CD4-positive, CD25-positive, alpha-beta regulatory T cell (primary cell): ENCODE measurements at regions not wholly inside any gene's neighbourhood (a gene's known extent, or its start where the extent isn't known, plus 50 kb on each side); places are given as distances from the start of the nearest gene placed in this dataset.
A peak's percentile ranks its signal among the peaks of the same experiment; 100 is the strongest.

Experiments used
- ATAC-seq, 2 donors: fragments of 150-1000 bp; cut with Tn5 transposase; one replicate each; pipeline ENCODE4 v1.10.0; 2021; ENCODE audit warnings: low read depth in 2 of 2, moderate number of reproducible peaks in 2 of 2, moderate library complexity in 1 of 2
- DNase-seq, 3 donors: peaks; one replicate each; pipeline versions ENCODE4 v3.0.0 to v3.0.0-alpha.2; 2012 to 2022; ENCODE audit warnings: mixed read lengths in 1 of 3
- H3K27ac ChIP-seq: one replicate; pipeline ENCODE4 v1.7.0; 2013; ENCODE audit warnings: mild to moderate bottlenecking, low read length; ENCODE audit not compliant: insufficient read depth, poor library complexity, severe bottlenecking
- H3K27me3 ChIP-seq: one replicate; pipeline ENCODE4 v1.7.0; 2013; ENCODE audit warnings: low read length; ENCODE audit not compliant: control insufficient read depth, insufficient read depth
- H3K36me3 ChIP-seq: one replicate; pipeline ENCODE4 v1.7.0; 2013; ENCODE audit warnings: mild to moderate bottlenecking, low read length, moderate library complexity; ENCODE audit not compliant: control insufficient read depth, insufficient read depth
- H3K4me1 ChIP-seq: 2 replicates; pipeline ENCODE4 v1.7.0; 2013; ENCODE audit warnings: mild to moderate bottlenecking, low read length; ENCODE audit not compliant: insufficient read depth, control insufficient read depth, poor library complexity, severe bottlenecking
- H3K4me3 ChIP-seq: one replicate; pipeline ENCODE4 v1.7.0; 2013; ENCODE audit warnings: low read depth, mild to moderate bottlenecking, low read length, moderate library complexity
- H3K9me3 ChIP-seq, 2 experiments: 1 replicate in 1 of 2; 2 replicates in 1 of 2; pipeline ENCODE4 v1.7.0; 2013; ENCODE audit warnings: low read length in 2 of 2, mild to moderate bottlenecking in 1 of 2, moderate library complexity in 1 of 2; ENCODE audit not compliant: control insufficient read depth in 2 of 2
- H3K27ac Mint-ChIP-seq, 3 donors: one replicate each; pipeline ENCODE4 v1.8.0; 2020 to 2022; ENCODE audit warnings: mild to moderate bottlenecking in 3 of 3, mixed read lengths in 3 of 3, moderate library complexity in 2 of 3
- H3K27me3 Mint-ChIP-seq: one replicate; pipeline ENCODE4 v1.8.0; 2022; ENCODE audit warnings: mild to moderate bottlenecking, mixed read lengths
- H3K36me3 Mint-ChIP-seq: one replicate; pipeline ENCODE4 v1.8.0; 2020; ENCODE audit warnings: mixed read lengths
- H3K4me1 Mint-ChIP-seq, 4 donors: one replicate each; pipeline ENCODE4 v1.8.0; 2020 to 2022; ENCODE audit warnings: mixed read lengths in 4 of 4, mild to moderate bottlenecking in 1 of 4
- H3K4me3 Mint-ChIP-seq, 4 donors: one replicate each; pipeline ENCODE4 v1.8.0; 2020 to 2022; ENCODE audit warnings: mild to moderate bottlenecking in 4 of 4, mixed read lengths in 4 of 4, moderate library complexity in 3 of 4
- H3K9me3 Mint-ChIP-seq, 7 donors: one replicate each; pipeline ENCODE4 v1.8.0; 2020 to 2022; ENCODE audit warnings: mixed read lengths in 7 of 7, mild to moderate bottlenecking in 3 of 7, moderate library complexity in 2 of 7

DNA sequence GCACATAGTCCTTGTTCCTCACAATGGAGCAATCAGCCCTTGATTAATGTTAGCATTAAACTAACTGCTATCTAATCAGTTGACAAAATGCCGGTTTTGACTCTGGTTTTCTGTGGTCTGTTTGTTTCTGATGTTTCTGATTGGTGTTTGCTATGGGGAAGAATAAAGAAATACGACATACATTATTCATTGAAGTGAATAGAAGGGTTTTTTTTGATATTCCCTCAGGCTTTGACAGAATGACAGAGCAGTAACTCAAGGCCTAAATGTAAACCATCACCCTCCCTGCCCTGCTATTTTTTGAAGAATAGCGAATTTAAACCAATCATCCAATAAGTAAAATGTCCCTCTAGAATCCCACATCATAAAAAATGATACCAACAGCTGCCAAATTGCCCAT is 65.5 kb upstream of the HS3ST1 start:
- peaks cover 7% of the 10 kb centered on the region for H3K27me3 Mint-ChIP-seq
- peaks cover 5% of the 10 kb centered on the region for H3K4me1 ChIP-seq
- H3K9me3 ChIP-seq: no peaks in the 10 kb centered on the region
- H3K27ac ChIP-seq: no peak overlapping the region
- H3K36me3 Mint-ChIP-seq: no peaks in the 10 kb centered on the region
- no peaks in the 10 kb centered on the region for H3K27me3 ChIP-seq
- H3K4me3 ChIP-seq: no peak overlapping the region
- no peak overlapping the region for H3K4me3 Mint-ChIP-seq
- H3K36me3 ChIP-seq: no peaks in the 10 kb centered on the region
- no peak for ATAC-seq
- DNase-seq: no peak
- H3K27ac Mint-ChIP-seq: no peak overlapping the region
- H3K9me3 Mint-ChIP-seq: peaks cover 0 to 3% (median 0%) of the 10 kb centered on the region in 7 donors
- peaks cover 0 to 19% (median 3%) of the 10 kb centered on the region in 4 donors for H3K4me1 Mint-ChIP-seq

DNA sequence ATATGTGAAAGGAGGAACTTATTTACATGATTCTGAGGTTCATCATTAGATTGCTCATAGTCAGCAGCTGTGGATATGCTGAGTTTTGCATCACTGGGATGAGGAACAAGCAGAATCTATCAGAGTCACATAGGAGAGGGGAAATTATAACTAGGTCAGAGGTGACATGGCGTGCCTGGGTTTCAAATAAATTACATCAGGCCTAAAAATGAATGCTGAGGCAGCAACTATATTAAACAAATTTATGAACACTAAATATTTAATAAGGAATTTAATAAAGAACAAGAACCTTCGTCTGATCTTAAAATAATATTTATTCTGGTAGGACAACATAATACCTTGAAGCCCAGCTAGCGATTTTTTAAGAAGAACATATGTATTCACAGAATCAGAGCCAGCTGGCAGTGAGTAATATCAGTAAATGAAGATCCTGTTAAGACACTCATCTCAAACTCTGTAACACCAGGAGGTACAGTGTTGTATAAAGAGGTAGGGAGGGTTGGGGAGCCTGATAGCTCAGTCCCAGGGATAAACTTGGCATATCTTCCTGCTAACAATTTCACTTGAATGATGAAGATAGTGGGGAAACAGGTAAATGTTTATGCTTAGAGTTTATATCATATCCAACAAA is 60.9 kb upstream of the HS3ST1 start:
- DNase-seq (no peak), ATAC-seq (peak in 1 of 2 donors; percentile 16)
- no peaks in the 10 kb centered on the region for H3K27me3 ChIP-seq
- no peaks in the 10 kb centered on the region for H3K36me3 ChIP-seq
- no peaks in the 10 kb centered on the region for H3K27me3 Mint-ChIP-seq
- peak overlapping the region; percentile 16 for H3K4me3 ChIP-seq
- H3K4me1 Mint-ChIP-seq: peaks cover 9 to 31% (median 18%) of the 10 kb centered on the region in 4 donors
- no peak overlapping the region for H3K27ac ChIP-seq
- H3K4me3 Mint-ChIP-seq: peak overlapping the region in 1 of 4 donors; percentile 18
- no peaks in the 10 kb centered on the region for H3K36me3 Mint-ChIP-seq
- H3K4me1 ChIP-seq: peaks cover 18% of the 10 kb centered on the region
- peaks cover 0 to 3% (median 0%) of the 10 kb centered on the region in 7 donors for H3K9me3 Mint-ChIP-seq
- peak overlapping the region in 2 of 3 donors; percentile 32 to 45 for H3K27ac Mint-ChIP-seq
- H3K9me3 ChIP-seq: no peaks in the 10 kb centered on the region

DNA sequence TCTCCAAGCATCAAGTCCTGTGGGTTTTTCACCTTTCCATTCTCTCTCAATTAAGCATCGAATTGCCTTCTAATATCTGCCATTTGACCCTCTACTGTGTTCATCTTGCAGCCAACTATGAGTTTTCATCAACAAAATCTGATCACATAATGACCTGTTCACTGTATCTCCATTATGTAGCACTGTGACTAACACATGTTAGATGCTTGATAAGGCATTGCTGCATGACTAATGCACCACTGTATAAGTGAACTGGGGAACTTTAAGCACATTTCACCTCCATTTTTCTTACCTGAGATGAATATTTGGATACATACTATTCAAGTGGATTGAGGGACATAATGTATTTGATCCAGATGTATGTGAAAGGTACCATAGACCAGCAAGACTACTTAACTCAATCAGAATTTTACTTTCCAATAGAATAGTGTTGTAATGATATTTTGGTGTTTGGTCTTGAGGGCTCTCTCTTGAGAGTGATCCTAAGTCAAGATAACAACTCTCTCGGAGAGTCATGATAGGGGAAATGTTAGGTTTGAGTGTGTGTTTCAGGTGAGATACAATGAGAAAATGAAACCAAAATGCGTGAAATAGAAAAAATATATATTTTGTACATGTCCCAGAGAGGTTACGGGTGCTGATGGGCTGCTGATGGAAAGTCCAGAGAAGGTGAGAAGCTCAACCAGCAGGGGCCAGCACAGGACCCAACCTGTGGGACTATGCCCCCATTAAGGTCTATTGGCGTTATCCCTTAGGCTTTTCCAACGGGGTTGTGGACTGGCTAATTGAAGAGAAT is 60.2 kb upstream of the HS3ST1 start:
- DNase-seq (peak in 1 of 3 donors; percentile 38), ATAC-seq (peak in 1 of 2 donors; percentile 45)
- no peaks in the 10 kb centered on the region for H3K27me3 Mint-ChIP-seq
- H3K27ac Mint-ChIP-seq: peak overlapping the region in 2 of 3 donors; percentile 32 to 45
- H3K4me3 Mint-ChIP-seq: peak overlapping the region in 2 of 4 donors; percentile 18 to 61
- H3K36me3 Mint-ChIP-seq: no peaks in the 10 kb centered on the region
- Histone ChIP-seq H3K4me3 (peak overlapping the region; percentile 16), H3K36me3 (no peaks in the 10 kb centered on the region), H3K27me3 (no peaks in the 10 kb centered on the region), H3K27ac (no peak overlapping the region), H3K4me1 (peaks cover 18% of the 10 kb centered on the region), H3K9me3 (no peaks in the 10 kb centered on the region)
- peaks cover 0 to 3% (median 0%) of the 10 kb centered on the region in 7 donors for H3K9me3 Mint-ChIP-seq
- H3K4me1 Mint-ChIP-seq: peaks cover 9 to 31% (median 18%) of the 10 kb centered on the region in 4 donors

DNA sequence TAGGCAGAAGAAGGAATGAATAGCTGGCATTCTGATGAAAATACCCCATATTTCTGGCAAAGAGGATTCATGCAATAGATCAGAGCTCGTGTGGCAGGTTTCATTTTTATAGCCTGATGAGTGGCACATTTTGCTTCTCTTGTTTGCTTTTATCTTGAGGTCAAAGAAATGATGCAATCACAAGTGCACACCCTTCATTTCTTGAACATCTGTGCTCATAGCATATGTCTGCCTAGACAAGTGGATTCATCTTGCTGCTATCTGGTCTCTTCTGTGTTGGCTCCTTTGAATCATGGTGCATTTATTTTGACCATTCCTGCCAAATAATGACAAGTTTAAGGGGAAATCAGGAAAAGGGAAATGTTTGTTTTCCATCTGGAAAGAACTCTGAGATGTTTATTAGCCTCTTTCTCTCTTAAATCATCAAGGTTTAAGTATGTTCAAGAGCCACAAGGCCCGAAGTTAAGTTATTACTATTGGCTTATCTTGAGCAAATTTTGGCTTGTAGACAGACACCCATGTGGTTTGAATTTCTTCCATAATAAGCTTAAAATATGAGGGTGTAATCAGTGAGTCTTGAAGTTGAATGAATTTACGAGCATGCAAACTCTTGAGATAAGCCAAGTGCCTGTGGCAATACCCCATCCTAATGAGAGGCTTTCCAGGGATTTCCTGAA is 59.3 kb upstream of the HS3ST1 start:
- ATAC-seq: no peak
- H3K27ac ChIP-seq: no peak overlapping the region
- peaks cover 9 to 31% (median 18%) of the 10 kb centered on the region in 4 donors for H3K4me1 Mint-ChIP-seq
- peaks cover 0 to 3% (median 0%) of the 10 kb centered on the region in 7 donors for H3K9me3 Mint-ChIP-seq
- peak overlapping the region in 1 of 4 donors; percentile 34 for H3K4me3 Mint-ChIP-seq
- H3K27me3 ChIP-seq: no peaks in the 10 kb centered on the region
- H3K27ac Mint-ChIP-seq: peak overlapping the region in 2 of 3 donors; percentile 35 to 43
- no peaks in the 10 kb centered on the region for H3K36me3 ChIP-seq
- H3K36me3 Mint-ChIP-seq: no peaks in the 10 kb centered on the region
- H3K27me3 Mint-ChIP-seq: no peaks in the 10 kb centered on the region
- no peak overlapping the region for H3K4me3 ChIP-seq
- DNase-seq: peak in 1 of 3 donors; percentile 36
- peaks cover 18% of the 10 kb centered on the region for H3K4me1 ChIP-seq
- H3K9me3 ChIP-seq: no peaks in the 10 kb centered on the region

DNA sequence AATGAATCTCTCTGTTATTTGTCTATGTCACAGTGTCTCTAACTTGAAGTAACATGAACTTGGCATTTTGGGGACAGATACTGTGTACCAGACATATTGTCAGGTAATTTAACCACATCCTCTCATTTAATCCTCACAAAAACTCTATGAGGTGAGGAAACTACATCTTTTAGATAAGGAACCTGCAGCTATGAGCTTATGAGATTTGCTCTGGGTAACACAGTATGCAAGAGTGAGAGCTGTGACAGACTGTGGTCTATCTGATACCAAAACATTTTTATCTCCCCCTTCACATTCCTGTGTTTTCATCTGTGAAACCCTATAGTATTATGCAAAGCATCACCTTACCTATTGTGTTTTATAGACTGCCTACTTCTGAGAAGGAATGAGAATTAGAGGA is 58.4 kb upstream of the HS3ST1 start:
- ATAC-seq (peak in 1 of 2 donors; percentile 29), DNase-seq (peak in 1 of 3 donors; percentile 37)
- Histone ChIP-seq H3K27me3 (no peaks in the 10 kb centered on the region), H3K27ac (no peak overlapping the region), H3K9me3 (no peaks in the 10 kb centered on the region), H3K4me1 (peaks cover 18% of the 10 kb centered on the region), H3K4me3 (no peak overlapping the region), H3K36me3 (no peaks in the 10 kb centered on the region)
- no peaks in the 10 kb centered on the region for H3K36me3 Mint-ChIP-seq
- H3K27me3 Mint-ChIP-seq: no peaks in the 10 kb centered on the region
- peaks cover 0 to 5% (median 0%) of the 10 kb centered on the region in 7 donors for H3K9me3 Mint-ChIP-seq
- no peak overlapping the region for H3K4me3 Mint-ChIP-seq
- H3K27ac Mint-ChIP-seq: peak overlapping the region in 1 of 3 donors; percentile 43
- H3K4me1 Mint-ChIP-seq: peaks cover 9 to 31% (median 18%) of the 10 kb centered on the region in 4 donors

DNA sequence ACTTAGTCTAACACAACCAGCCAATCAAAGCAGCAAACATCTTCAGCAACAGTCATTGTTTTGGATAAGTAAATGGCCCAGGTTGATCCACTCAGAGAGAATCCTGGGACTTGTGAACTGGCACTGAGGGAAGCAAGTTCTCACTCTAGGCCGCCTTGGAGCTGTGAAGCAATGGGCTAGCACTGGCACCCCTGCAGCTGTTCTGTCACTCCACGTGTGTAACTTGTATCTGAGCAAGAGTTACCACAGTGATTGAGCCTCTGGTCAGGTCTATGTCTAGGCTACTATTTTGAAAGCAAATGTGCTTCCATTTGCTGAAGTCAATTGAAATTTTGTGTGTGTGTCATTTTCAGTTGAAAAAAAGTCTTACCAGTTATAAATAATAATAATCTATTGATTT is 57.2 kb upstream of the HS3ST1 start:
- Histone ChIP-seq H3K4me3 (no peak overlapping the region), H3K27me3 (no peaks in the 10 kb centered on the region), H3K9me3 (no peaks in the 10 kb centered on the region), H3K27ac (no peak overlapping the region), H3K36me3 (no peaks in the 10 kb centered on the region), H3K4me1 (peaks cover 22% of the 10 kb centered on the region)
- H3K4me1 Mint-ChIP-seq: peaks cover 9 to 31% (median 18%) of the 10 kb centered on the region in 4 donors
- H3K9me3 Mint-ChIP-seq: peaks cover 0 to 5% (median 0%) of the 10 kb centered on the region in 7 donors
- ATAC-seq: no peak
- H3K4me3 Mint-ChIP-seq: no peak overlapping the region
- H3K27ac Mint-ChIP-seq: no peak overlapping the region
- DNase-seq: no peak
- no peaks in the 10 kb centered on the region for H3K36me3 Mint-ChIP-seq
- no peaks in the 10 kb centered on the region for H3K27me3 Mint-ChIP-seq

DNA sequence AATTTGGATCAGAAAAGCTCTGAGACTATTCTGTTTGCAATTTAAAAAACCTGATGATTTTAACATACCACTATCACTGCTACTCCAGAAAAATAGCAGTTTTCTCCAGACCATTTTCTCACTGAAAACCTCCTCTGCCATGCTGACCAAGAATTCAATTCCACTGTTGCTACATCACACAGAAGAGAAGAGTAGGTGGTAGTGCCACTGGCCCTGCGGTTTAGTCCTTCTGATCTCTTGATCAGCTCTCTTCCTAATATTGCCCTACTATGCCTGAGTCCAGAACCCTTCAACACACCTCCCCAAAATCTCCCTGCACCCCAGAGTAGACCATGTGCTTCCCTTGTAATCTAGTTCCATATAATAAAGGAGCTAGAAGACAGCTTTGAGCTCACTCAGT is 55.8 kb upstream of the HS3ST1 start:
- Mint-ChIP-seq H3K4me3 (peak overlapping the region in 1 of 4 donors; percentile 17), H3K27ac (no peak overlapping the region), H3K27me3 (no peaks in the 10 kb centered on the region)

More for the DNA sequence above, 55.8 kb upstream of the HS3ST1 start:
- no peak for DNase-seq
- no peak overlapping the region for H3K27ac ChIP-seq
- Mint-ChIP-seq H3K9me3 (peaks cover 0 to 5% (median 0%) of the 10 kb centered on the region in 7 donors), H3K4me1 (peaks cover 9 to 27% (median 18%) of the 10 kb centered on the region in 4 donors), H3K36me3 (no peaks in the 10 kb centered on the region)
- no peak for ATAC-seq
- H3K9me3 ChIP-seq: no peaks in the 10 kb centered on the region
- no peak overlapping the region for H3K4me3 ChIP-seq
- peaks cover 25% of the 10 kb centered on the region for H3K4me1 ChIP-seq
- no peaks in the 10 kb centered on the region for H3K36me3 ChIP-seq
- H3K27me3 ChIP-seq: no peaks in the 10 kb centered on the region
